Esophagus squamous epithelium (tissue), 5 donors: ENCODE measurements at regions not wholly inside any gene's neighbourhood (a gene's known extent, or its start where the extent isn't known, plus 50 kb on each side); places are given as distances from the start of the nearest gene placed in this dataset.

ENCODE experiments used
- DNase-seq: peaks from one replicate; lab custom pipeline; 2025; lab: John Stamatoyannopoulos, UW
- H3K27ac ChIP-seq, 4 donors: fragments of 200-600 bp; sonication (generic); one replicate each; pipeline ENCODE4 v1.5.1; 2016 to 2019; ENCODE audit warnings: mild to moderate bottlenecking in 1 of 4
- H3K27me3 ChIP-seq, 4 donors: fragments of 200-600 bp; sonication (generic); 1 replicate in 3 of 4; 2 replicates in 1 of 4; pipeline versions ENCODE4 v1.5.1 to v1.6.0; 2017 to 2021; ENCODE audit warnings: antibody characterized with exemption in 1 of 4
- H3K36me3 ChIP-seq, 3 donors: fragments of 200-600 bp; sonication (generic); one replicate each; pipeline ENCODE4 v1.5.1; 2016 to 2019
- H3K4me1 ChIP-seq, 3 donors: fragments of 200-600 bp; sonication (generic); one replicate each; pipeline ENCODE4 v1.5.1; 2017 to 2019
- H3K4me3 ChIP-seq, 4 donors: fragments of 200-600 bp; sonication (generic); 1 replicate in 3 of 4; 2 replicates in 1 of 4; pipeline ENCODE4 v1.5.1; 2016 to 2019; ENCODE audit warnings: mild to moderate bottlenecking in 2 of 4, moderate library complexity in 1 of 4
- H3K9me3 ChIP-seq, 3 donors: fragments of 200-600 bp; sonication (generic); one replicate each; pipeline ENCODE4 v1.5.1; 2016 to 2019
- POLR2A ChIP-seq, 4 donors: fragments of 450-650 bp; IDR thresholded peaks; one replicate each; pipeline ENCODE4 v1.6.1; 2017; ENCODE audit warnings: antibody characterized with exemption in 4 of 4, mild to moderate bottlenecking in 4 of 4, moderate library complexity in 3 of 4
- WGBS, 2 donors: methylation state at CpG; one replicate each; pipeline ENCODE4 v1.1.5; 2018; 5-methylcytosine and 5-hydroxymethylcytosine counted together
- intact Hi-C: fragments of 100-400 bp; cut with DNase I; formaldehyde crosslinking; loops from one replicate; pipeline ENCODE4 v1.15.0; 2022
- TF ChIP-seq, protein P1 (sequence below), 6 experiments: fragments of 450-650 bp in 4 of 6; fragments of 200-600 bp in 2 of 6; sonication (generic) in 2 of 6; IDR thresholded peaks; one replicate each; pipeline ENCODE4 v1.5.1; 2016 to 2019; ENCODE audit warnings: antibody characterized with exemption in 6 of 6, mild to moderate bottlenecking in 4 of 6, moderate library complexity in 4 of 6
- donor health status: DM: yes; HTN: yes; CAD: no.

DNA sequence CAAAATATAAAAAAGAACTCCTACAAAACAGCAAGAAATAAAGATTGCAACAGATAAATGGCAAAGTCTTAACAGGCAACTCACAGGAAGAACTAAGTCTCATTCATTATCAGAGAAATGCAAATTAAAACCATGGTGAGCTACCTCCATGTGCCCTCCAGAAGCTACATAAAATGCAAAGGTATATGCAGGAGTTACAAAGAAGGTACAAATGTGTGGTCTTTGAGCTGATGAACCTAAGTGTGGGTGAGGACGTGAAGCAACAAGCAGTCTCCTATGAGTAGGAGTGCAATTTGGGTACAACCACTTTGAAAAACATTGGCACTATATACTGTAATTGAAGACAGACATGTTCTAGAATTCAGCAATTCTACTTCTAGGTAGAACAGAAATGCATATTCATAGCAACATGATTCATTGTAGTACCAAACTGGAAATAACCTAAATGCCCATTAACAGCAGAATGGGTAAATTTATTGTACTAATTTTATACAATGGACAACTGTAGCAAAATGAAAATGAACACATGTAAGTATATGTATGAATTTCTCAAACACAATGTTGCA, 61.6 kb upstream of the KCNMA1 start:
- intact Hi-C loops: no loop called here
- 38 to 59% methylated on average over 1 of the region's 1 CpG for WGBS, 2 donors
- H3K36me3 ChIP-seq: no peaks in the 10 kb centered on the region
- H3K9me3 ChIP-seq: no peaks in the 10 kb centered on the region
- TF ChIP-seq POLR2A (IDR thresholded peaks at IDR 0.05): no peak
- TF ChIP-seq, protein P1, sequence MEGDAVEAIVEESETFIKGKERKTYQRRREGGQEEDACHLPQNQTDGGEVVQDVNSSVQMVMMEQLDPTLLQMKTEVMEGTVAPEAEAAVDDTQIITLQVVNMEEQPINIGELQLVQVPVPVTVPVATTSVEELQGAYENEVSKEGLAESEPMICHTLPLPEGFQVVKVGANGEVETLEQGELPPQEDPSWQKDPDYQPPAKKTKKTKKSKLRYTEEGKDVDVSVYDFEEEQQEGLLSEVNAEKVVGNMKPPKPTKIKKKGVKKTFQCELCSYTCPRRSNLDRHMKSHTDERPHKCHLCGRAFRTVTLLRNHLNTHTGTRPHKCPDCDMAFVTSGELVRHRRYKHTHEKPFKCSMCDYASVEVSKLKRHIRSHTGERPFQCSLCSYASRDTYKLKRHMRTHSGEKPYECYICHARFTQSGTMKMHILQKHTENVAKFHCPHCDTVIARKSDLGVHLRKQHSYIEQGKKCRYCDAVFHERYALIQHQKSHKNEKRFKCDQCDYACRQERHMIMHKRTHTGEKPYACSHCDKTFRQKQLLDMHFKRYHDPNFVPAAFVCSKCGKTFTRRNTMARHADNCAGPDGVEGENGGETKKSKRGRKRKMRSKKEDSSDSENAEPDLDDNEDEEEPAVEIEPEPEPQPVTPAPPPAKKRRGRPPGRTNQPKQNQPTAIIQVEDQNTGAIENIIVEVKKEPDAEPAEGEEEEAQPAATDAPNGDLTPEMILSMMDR (IDR thresholded peaks at IDR 0.05): no peak
- no peak overlapping the region for H3K4me3 ChIP-seq
- no peak for DNase-seq
- no peak overlapping the region for H3K27ac ChIP-seq
- H3K27me3 ChIP-seq: no peaks in the 10 kb centered on the region
- H3K4me1 ChIP-seq: no peaks in the 10 kb centered on the region

DNA sequence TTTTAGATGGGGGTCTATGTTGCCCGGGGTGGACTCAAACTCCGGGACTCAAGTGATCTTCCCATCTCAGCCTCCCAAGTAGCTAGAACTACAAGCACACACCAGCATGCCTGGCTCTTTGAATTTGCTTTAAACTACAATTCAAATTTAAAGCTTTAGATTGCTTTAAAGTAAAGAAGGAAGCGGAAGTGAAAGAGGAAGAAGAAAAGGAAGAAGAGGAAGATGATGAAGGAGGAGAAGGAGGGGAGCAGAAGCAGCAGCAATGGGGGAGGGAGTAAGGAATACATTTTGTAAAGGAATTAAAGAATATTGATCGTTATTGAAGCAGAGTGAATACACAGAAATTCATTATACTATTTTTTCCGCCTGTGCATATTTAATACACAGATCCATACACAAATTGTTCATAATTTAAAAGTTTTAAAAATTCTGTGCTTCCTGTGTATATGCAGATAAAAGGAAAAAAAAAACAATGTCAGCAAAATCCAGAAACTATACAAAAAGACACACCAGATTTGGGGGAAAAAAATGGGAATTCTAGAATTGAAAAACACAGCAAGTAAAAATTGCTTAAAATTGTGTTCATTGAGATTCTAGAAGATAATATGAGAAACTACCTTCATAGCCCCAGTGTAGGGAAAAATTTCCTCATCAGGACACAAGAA, 60.8 kb upstream of the KCNMA1 start:
- Histone ChIP-seq H3K36me3 (no peaks in the 10 kb centered on the region), H3K4me3 (no peak overlapping the region), H3K9me3 (no peaks in the 10 kb centered on the region), H3K4me1 (no peaks in the 10 kb centered on the region), H3K27ac (no peak overlapping the region), H3K27me3 (no peaks in the 10 kb centered on the region)
- 81 to 86% methylated on average over 5 of the region's 5 CpGs for WGBS, 2 donors
- intact Hi-C loops: no loop called here
- DNase-seq: no peak
- TF ChIP-seq, protein P1 (IDR thresholded peaks at IDR 0.05): no peak
- no peak for TF ChIP-seq POLR2A (IDR thresholded peaks at IDR 0.05)

DNA sequence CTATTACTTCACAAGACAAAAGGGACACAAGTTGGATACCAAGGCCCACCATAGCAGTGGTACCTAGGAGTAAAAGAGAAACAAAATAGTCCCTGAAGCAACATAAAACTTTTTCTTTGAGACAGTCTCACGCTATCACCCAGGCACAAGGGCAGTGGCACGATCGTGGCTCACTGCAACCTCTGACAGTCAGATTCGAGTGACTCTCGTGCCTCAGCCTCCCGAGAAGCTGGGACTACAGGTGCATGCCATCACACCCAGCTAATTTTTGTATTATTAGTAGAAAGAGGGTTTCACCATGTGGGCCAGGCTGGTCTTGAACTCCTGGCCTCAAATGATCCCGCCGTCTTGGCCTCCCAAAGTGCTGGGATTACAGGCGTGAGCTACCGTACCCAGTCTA, 59.0 kb upstream of the KCNMA1 start:
- 73 to 93% methylated on average over 4 to 9 of the region's 10 CpGs for WGBS, 2 donors
- no peaks in the 10 kb centered on the region for H3K9me3 ChIP-seq
- intact Hi-C loops: no loop called here
- no peaks in the 10 kb centered on the region for H3K4me1 ChIP-seq
- TF ChIP-seq POLR2A (IDR thresholded peaks at IDR 0.05): no peak
- TF ChIP-seq, protein P1 (IDR thresholded peaks at IDR 0.05): no peak
- no peak for DNase-seq
- peaks cover 0 to 1% (median 0%) of the 10 kb centered on the region in 4 donors for H3K27me3 ChIP-seq
- no peak overlapping the region for H3K27ac ChIP-seq
- no peak overlapping the region for H3K4me3 ChIP-seq
- H3K36me3 ChIP-seq: no peaks in the 10 kb centered on the region

DNA sequence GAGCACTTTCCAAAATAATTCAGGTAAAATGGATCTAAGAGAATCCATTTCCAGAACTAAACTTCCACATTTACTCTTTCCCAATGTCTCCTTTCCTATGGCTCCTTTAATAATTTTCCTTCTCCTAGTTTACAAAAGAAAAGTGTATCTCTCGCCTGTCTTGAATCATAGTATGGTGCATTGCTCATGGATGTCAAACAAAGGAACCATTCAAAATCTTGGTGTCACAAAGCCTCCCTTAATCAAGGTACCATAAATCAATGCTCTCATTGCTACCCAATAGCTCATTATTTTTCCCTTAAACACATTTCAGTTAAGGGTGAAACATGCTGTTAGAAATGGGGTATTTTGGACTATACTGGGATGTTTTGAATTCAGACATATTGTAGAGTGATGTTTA, 57.6 kb upstream of the KCNMA1 start:
- intact Hi-C loops: no loop called here

DNA sequence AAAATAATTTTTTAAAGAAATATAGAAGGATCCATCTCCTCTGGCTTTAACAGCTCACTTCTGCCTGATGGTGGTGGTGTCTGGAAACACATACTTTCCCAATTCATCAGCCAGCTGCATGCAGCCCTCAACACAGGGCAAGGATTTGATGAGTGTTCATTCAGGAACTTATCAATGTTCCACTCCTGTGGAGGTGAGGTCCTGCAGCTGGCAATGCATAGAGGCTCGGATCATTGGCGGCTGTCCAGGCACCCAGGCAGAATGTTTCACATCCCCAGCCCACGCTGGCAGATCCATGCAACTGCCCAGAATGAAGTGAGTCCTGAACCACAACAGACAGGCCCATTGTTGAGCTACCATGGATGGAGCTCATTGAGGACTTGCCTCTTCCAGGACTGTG, 55.2 kb upstream of the KCNMA1 start:
- Histone ChIP-seq H3K4me1 (no peaks in the 10 kb centered on the region), H3K9me3 (no peaks in the 10 kb centered on the region), H3K27ac (no peak overlapping the region), H3K4me3 (no peak overlapping the region), H3K36me3 (no peaks in the 10 kb centered on the region), H3K27me3 (peaks cover 0 to 30% (median 0%) of the 10 kb centered on the region in 4 donors)
- WGBS, 2 donors: 54% methylated on average over 2 of the region's 3 CpGs; no CpG with 5 or more reads in 1 of the 2 donors
- intact Hi-C loops: no loop called here
- TF ChIP-seq, protein P1 (IDR thresholded peaks at IDR 0.05): no peak
- TF ChIP-seq POLR2A (IDR thresholded peaks at IDR 0.05): no peak
- DNase-seq: no peak

More for the DNA sequence above, 57.6 kb upstream of the KCNMA1 start:
- Histone ChIP-seq H3K4me1 (no peaks in the 10 kb centered on the region), H3K36me3 (no peaks in the 10 kb centered on the region), H3K27me3 (peaks cover 0 to 10% (median 0%) of the 10 kb centered on the region in 4 donors), H3K9me3 (no peaks in the 10 kb centered on the region), H3K27ac (no peak overlapping the region), H3K4me3 (no peak overlapping the region)
- DNase-seq: no peak
- TF ChIP-seq, protein P1 (IDR thresholded peaks at IDR 0.05): no peak
- TF ChIP-seq POLR2A (IDR thresholded peaks at IDR 0.05): no peak
- 50 to 70% methylated on average over 1 of the region's 1 CpG for WGBS, 2 donors
